Endothelial cell of umbilical vein (primary cell): ENCODE measurements at regions not wholly inside any gene's neighbourhood (a gene's known extent, or its start where the extent isn't known, plus 50 kb on each side); places are given as distances from the start of the nearest gene placed in this dataset.

Experiments
- CTCF ChIP-seq, 2 donors: IDR thresholded peaks; 1 replicate in 1 of 2; 2 replicates in 1 of 2; pipeline ENCODE4 v1.5.1; 2011; ENCODE audit warnings: low read length in 2 of 2, mild to moderate bottlenecking in 2 of 2, moderate library complexity in 2 of 2, control low read depth in 1 of 2, inconsistent platforms in 1 of 2, low read depth in 1 of 2; ENCODE audit not compliant: insufficient read depth in 1 of 2; ENCODE audit errors: extremely low read depth in 1 of 2
- EZH2 ChIP-seq: IDR thresholded peaks from 2 replicates; pipeline ENCODE4 v1.6.1; 2012; ENCODE audit warnings: borderline replicate concordance, low read depth, mild to moderate bottlenecking, moderate library complexity, low read length, inconsistent platforms; ENCODE audit not compliant: severe bottlenecking
- FOS ChIP-seq: IDR thresholded peaks from 2 replicates; pipeline ENCODE4 v1.6.1; 2011; ENCODE audit warnings: mild to moderate bottlenecking, low read length, moderate library complexity, borderline replicate concordance; ENCODE audit not compliant: insufficient read depth
- GATA2 ChIP-seq: IDR thresholded peaks from 2 replicates; pipeline ENCODE4 v1.7.0; 2011; ENCODE audit warnings: low read depth, mild to moderate bottlenecking, moderate library complexity, mixed read lengths, low read length; ENCODE audit not compliant: insufficient read length, insufficient read depth
- MAX ChIP-seq: IDR thresholded peaks from 2 replicates; pipeline ENCODE4 v1.6.1; 2011; ENCODE audit not compliant: insufficient read depth, insufficient read length
- POLR2A ChIP-seq: IDR thresholded peaks from 2 replicates; pipeline ENCODE4 v1.6.1; 2012; ENCODE audit warnings: low read depth, mild to moderate bottlenecking, control low read depth, low read length
- POLR2AphosphoS5 ChIP-seq: IDR thresholded peaks from 2 replicates; pipeline ENCODE4 v1.6.1; 2012; ENCODE audit warnings: low read depth, mild to moderate bottlenecking, control low read depth, low read length, moderate library complexity; ENCODE audit not compliant: insufficient read depth

- no peak for TF ChIP-seq CTCF (IDR thresholded peaks at IDR 0.05; ENCODE audit: extremely low read depth in 1 of 2, insufficient read depth in 1 of 2, low read depth in 1 of 2, low read length in 2 of 2)
- TF ChIP-seq EZH2 = no peak
- TF ChIP-seq MAX = no peak
- TF ChIP-seq POLR2A = no peak
- TF ChIP-seq FOS = no peak
- TF ChIP-seq POLR2AphosphoS5 = no peak
- no peak for TF ChIP-seq GATA2
Measured at GRCh38 chr11:39412117-39412516, 2047.3 kb downstream of the LRRC4C start.
